Nucleus accumbens (tissue), 56 donors: ENCODE measurements at regions not wholly inside any gene's neighbourhood (a gene's known extent, or its start where the extent isn't known, plus 50 kb on each side); places are given as distances from the start of the nearest gene placed in this dataset.

ENCODE experiments used
- DNase-seq, 56 donors: peaks; one replicate each; lab custom pipeline; 2025; lab: John Stamatoyannopoulos, UW

DNA sequence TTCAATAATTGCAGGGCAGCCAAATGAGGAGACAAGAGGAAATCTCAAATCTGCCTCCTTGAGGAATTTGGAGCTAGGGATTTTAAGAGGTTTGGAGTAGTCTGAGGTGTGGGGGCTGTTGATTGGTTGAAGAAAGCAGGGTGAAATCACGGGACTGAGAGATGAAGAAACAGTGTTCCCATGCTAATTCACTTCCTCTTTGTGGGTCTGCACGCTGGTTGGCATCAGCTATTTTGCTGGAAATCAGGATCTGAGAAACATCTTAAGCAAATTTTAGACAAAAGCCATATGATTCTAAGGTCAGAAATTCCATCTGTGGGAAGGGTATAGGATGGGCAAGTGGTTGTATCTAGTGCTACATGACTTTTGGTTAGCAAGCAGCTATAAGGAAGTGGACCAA is 107.1 kb upstream of the PAXBP1 start:
- DNase-seq, result no peak

DNA sequence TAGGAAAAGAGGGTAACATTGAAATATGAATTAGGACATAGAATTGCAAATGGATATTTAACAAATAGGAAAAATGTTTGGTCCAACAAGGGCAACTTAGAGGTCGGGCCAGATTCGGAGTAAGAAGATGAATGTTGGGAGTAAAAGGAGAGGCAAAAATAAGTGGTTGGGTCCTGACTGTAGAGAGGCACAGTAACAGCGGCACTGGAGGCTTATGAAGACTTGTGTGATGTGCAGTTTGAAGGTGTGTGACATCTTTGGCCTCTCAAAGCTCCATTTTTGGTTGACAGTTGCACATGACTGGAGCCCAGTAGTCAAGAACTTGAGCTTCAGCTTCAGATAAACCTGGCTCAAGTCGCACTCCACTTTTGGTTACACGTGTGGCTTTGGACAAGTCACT is 109.9 kb upstream of the PAXBP1 start:
- no peak for DNase-seq

DNA sequence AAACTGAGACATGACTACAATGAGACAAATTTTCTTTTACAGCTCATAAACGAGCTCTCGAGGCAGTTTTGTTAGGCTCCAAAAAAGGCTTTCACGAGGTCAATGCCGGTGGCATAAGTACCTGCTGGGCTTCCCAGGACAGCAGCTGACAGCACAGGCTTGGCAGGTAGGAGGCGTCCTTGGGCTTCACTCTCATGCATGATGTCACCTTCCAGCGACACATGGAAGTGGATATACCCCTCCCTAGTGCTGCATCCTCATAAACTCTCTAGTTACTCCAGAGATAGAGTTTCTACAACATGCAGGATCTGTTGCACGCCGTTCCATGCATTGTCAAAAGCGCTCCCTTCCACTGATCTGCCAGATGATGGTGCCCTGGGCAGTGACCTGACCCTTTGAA is 112.5 kb upstream of the PAXBP1 start:
- DNase-seq, result no peak

DNA sequence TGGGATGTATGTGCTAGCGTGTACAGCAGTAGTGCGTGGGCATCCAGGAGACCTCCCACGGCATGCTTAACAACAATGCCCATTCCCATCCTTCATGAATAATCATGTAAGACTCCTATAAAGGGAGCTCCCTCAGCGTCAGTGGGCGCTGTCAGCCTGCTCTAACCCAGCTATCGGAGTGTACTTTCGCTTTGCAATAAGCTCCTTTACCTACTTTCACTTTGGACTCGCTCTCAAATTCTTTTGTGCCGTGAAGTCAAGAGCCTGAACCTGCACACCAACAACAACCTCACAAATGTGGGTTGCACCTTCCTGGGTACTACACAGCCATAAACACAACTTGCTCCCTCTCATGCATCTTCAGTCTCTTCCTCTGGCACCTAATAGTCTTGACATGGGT is 114.8 kb upstream of the PAXBP1 start:
- DNase-seq, result no peak

DNA sequence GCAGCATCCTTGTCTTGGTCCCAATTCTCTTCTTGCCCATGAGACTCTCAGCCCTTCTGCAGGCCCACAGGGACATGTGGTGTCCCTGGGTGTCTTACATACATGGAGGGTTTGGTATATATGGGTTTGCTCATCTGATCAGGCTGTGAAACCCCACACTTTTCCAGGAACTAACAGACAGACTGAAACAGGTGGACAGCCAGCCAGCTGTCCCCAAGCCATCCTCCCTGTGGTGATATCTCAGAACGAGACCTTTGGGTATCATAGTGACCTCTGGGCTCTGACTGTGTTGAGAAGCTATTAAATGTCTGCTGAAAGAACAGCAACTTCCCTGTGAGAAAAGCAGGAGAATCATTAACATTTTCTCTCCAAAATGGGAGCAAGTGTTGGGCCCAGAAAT is 115.5 kb upstream of the PAXBP1 start:
- no peak for DNase-seq

DNA sequence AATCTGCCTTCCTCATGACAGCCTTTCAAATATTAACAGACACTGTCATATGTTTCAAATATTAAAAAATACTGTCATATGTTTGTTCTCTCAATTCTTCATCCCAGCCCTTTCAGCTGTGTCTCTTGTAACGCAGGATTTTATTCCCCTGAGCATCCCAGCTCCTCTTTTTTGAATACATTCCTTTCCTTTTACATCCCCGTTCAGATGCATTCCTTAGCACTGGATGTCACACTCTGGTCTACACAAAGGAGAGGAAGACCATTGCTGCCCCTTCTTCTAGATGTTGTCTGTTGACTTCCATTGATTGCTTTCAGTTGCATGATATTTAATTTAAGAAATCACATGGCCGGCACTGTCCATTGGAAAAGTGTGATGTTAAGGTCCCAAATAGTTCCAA is 117.4 kb upstream of the PAXBP1 start:
- DNase-seq, result no peak

DNA sequence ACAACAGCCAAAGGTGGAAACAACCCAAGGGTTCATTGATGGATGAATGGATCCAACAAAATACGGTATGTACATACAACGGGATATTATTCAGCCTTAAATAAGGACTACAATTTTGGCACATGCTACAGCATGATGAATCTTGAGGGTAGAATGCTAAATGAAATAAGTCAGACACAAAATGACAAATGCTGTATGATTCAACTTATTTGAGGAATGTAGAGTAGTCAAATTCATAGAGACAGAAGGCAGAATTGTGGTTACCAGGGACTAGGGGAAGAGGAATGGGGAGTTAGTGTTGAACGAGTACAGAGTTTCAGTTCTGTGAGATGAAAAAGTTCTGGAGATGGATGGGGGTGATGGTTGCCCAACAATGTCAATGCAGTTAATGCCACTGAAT is 118.0 kb upstream of the PAXBP1 start:
- DNase-seq, result no peak

DNA sequence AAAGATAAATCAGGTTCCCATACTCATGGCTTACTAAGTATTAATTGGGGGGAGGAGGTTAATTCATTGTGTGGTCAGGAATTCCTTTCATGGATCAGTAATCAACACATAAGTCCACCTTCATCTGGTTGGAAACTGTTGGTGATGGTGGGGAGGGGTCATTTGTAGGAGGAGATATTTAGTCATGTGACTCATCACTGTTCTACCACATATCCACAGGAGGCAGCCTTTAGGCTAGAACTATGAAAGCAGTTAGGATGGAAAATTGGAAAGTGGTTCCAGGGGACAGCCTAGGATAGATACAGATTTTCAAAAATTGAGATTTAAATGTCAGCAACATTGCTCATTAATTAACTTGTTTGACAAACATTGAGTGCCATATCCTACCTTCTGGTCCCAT is 122.8 kb upstream of the PAXBP1 start:
- no peak for DNase-seq

DNA sequence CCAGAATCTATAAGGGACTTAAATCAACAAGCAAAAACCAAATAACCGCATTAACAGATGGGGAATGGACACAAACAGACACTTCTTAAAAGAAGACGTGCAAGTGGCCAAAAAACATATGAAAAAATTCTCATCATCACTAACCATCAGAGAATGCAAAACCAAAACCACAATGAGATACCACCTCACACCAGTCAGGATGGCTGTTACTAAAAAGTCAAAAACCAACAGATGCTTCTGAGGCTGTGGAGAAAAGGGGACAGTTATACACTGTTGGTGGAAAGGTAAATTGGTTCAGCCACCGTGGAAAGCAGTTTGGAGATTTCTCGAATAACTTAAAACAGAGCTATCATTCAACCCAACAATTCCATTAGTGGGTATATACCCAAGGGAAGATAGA is 124.9 kb upstream of the OLIG2 start:
- DNase-seq, result no peak

DNA sequence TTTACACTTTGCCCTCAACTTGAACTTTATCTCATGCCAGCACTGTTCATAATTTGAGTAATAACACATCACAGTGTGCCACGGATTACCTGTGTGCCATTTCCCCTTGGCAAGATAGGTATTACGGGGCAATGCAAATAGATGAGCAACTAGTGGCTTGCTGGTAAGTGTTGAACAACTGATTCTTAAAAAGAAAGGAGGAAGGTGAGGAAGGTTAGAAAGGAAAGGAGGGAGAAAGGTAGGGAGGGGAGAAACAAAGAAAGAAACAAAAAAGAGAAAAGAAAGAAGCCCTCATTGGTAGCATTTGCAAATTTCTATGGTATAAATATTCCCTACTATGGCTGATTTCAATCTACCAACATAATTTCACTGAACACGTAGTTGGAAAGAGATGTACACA is 118.2 kb upstream of the OLIG2 start:
- DNase-seq, result no peak

DNA sequence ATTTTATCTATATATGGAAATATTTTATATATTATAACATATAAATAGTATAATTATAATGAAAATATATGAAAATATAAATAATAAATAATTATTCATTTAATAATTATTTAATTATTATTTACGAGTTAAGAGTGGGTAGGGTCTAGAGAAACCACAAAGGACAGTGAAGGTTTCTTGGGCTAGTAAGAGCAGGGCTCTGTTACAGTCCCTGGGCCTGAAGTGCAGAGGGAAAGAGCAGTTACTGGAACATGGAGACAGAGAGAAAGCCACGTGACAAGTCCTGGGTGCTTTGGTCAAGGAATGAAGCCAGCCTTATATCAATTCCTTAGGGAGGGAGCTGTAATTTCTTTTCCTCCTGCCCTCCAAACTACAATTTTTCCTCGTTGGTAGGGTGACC is 117.2 kb upstream of the OLIG2 start:
- DNase-seq, result no peak

DNA sequence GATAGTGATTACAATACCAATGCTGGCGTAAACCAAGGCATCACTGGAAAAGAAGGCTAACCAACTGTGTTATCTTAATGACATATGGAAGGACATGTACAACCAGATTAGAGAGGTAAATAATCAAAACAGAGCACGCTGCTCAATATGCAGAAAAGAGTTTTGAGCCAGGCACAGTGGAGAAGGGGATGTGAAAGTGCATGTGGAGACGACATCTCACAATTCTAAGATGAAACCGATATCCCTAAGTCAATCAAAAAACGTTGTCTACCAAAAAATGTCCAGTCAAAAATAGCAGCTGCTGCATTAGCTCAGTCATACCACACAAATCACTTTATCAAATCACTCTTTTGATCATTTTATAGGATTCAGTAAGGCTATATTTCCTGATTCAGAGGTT is 116.3 kb upstream of the OLIG2 start:
- no peak for DNase-seq

DNA sequence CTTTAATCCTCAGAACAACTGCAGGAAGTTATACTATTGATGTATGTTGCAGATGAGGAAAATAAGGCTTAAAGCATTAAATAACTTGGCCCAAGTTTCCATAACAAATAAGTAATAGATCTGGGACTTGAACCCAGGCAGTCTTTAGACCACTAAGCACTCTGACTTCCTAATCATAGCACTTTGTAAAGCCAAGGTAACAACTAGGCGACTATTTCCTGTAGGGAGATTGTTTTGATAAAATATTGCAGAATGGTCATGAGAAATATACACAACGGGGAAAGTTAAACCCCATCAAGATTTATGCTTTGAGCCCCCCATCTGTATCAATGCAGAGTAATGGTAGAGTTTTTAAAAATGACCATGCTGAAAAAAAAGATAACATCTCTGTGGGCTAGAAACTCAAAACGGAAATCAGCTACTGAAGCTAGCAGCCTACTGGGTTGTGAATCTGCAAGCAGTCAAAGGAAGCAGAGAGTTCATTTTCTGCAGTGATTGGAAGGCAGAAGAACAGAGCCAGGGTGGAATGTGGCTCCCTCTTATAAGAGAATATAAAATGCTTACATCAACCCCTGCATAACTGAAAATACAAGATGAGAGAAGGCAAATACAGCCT is 111.2 kb upstream of the OLIG2 start:
- no peak for DNase-seq

DNA sequence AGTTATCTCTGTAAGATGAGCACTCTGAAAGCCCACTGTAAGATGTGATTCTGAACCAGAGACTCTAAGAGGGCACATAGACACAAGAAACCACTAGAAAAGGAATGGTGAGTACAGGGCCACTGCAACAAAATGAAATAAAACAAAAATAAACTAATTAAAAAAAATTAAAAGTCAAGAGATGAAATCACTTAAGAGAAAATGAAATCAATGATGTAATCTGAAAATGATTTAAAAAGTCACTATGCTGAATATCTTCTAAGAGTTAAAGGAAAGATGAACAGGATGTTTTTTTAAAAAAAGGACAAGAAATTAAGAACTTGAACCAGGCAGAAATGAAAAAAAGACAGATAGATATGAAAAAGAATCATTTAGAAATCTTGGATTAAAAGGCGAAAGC is 110.6 kb upstream of the OLIG2 start:
- no peak for DNase-seq

DNA sequence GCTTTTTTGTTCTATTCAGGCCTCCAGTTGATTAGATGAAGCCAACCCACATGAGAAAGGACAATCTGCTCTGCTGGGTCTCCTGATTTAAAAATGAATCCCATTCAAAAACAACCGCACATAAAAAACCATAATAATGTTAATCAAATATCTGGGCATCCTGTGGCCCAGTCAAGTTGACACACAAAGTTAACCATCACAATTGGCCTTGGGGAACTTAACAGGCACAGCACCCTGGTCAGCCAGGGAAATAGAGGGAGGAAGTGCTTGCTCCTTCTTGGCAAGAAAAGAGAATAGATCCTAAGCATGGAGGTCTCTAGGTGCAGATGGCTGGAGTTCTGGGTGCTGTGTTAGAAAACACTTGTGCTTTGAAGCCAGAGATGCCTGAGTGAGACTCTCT is 109.6 kb upstream of the OLIG2 start:
- DNase-seq, result no peak

DNA sequence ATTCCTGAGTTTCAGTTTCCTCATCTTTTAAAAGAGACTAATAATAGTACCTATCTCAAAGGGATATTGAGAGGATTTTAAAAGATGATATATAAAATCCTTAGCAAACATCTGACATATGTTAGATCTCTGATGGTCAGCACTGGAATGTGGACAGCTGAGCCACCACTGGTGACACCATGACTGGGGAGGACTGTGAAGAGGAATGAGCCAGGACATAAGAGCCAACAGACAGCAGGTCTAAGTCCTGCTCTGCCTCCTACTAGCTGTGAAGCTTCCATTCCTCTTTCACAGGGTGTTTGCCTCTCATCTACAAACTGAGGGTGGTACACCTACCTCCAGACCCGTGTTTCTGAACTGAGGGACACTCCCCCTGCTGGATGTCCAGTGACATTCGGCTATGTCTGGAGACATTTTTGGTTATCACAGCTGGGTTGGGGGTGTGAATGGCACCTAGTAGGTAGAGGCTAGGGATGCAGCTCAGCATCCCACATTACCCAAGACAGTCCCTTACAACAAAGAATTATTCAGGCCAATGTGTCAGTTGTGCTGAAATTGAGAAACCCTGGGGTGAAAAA is 109.1 kb upstream of the OLIG2 start:
- DNase-seq, result no peak

DNA sequence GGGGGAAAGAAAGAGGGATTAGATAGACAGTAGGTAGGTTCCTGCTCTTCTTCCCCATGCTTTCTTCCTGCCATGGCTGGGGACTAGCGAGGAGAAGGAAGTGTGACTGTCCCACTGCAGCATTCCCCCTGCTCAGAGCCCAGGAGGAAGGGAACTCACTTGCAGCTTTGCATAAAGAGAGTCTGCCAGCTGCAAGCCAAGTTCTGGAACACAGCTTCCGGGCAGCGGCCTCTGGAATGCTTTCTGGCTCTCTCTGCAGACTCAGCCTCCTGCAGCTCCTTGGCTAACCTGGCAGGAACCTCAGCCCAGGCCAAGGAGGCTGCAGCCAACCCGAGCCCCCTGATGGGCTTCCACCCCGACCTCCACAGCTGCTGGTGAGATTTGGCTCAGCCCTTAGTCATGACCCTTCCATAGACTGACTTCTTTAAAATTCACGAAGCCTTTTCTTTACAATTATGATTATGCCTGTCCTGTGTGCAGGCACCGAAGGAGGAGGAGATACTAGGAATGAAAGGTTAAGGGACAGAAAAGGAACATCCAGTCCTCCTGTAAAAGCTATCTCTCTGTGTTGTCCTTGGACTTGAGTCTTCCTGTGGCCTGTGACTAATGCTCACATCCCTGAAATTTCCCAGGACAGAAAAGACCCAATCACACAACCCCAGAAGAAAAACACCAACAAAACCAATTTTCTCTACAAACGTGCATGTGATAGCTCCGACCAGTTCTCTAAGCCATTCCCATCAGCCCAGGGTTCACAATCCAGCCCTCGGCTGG is 108.2 kb upstream of the OLIG2 start:
- DNase-seq, result peak in 22 of 56 donors; percentile 3 to 47 (median 9)

DNA sequence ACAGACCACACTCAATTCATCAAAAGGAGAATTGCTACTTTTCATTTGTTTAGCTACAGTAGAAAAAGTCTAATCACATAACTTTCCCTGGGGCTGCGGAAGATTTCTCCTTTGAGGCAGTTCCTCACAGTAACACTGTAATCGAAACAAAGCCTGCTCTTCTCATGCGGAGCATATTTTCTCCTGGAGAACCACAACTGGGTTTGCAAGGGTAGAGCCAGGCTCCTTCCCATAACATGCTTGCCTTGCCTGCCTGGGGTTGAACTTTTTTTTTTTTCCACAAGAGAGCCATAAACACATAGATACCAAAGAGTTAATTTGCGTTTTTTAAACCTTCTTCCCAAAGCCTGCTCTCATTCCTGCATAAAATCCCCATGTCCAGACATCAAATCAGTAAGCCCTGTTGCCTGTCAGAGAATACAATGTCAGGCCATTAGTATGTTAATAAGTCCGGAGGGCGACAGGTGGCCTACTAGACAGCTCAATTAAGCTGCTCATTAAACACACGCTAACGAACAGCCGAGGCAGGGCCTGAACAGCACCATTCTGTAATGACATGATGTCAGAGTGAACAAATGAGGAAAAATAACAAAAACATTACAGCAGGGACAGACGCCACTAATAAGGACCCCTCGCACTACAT is 107.1 kb upstream of the OLIG2 start:
- no peak for DNase-seq

DNA sequence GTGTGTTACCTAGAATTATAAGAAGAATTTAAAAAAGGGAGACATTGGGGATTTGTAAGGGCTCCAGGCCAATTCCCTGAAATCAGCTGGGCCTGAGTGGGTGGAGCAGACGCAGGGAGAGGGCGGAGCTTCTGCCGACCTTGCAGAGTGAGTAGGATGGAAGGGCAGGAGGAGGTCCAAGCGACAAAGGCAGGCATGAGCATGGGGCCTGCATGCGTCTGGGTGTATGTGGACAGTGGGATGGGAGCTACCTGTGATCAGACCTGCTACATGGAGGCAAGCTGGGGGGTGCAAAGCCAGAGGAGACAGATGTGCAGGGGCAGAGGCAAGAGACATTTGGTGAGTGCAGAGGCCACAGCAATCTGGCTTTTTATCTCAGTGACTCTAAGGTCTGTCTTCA is 105.3 kb upstream of the OLIG2 start:
- no peak for DNase-seq

DNA sequence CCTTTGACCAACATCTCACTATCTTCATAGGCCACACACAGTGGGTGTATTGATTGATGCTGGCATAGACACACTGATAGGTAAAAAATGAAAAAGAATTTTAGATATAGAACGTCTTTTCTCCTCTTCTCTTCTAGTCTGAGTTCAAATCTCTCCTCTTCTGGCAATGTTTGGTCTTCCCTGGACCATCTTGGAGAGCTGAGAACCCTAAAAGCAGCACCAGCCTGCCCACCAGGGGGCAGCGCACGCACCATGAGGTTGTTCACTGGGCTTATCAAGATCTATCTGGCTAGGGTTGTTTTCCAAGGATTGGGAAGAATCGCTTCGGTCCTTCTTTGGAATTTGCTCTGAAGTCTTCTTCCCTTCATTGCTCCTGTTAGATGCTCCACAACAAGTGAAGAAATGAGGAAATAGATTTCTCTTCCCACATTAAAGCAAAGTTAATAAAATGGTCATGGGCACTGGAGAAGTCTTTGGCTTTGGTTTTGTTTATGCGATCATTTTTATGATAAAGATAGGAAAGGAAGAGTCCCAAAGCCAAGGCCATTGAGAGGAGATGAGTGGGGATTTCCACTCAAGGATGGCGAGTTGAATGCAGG is 104.0 kb upstream of the OLIG2 start:
- peak in 5 of 56 donors; percentile 1 to 24 (median 6) for DNase-seq

DNA sequence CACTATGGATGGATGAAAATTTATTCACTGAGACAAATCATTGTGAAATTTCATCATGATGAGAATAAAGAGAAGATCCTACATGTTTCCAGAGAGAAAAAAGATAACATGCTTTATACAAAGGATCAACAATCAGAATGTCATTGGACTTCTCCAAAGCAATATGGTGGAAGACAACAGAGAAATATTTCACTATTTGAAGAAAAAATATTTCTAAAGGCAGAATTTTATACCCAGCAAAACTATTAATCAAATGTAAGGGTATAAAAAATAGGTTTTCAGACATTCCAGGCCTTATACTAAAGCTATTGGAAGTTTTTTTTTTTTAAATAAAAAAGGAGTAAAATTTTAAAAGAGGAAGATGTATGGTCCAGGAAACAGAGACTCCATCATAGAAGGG is 100.6 kb upstream of the OLIG2 start:
- no peak for DNase-seq
